ENCODE measurements at regions not wholly inside any gene's neighbourhood (a gene's known extent, or its start where the extent isn't known, plus 50 kb on each side); places are given as distances from the start of the nearest gene placed in this dataset.
A peak's percentile ranks its signal among the peaks of the same experiment; 100 is the strongest.

GRCh38 chr1:232445361-232446106 is 184.4 kb downstream of the SIPA1L2 start:
- TF ChIP-seq CTCF (IDR thresholded peaks at IDR 0.05 in 8 of 11, conservative IDR thresholded peaks at IDR 0.05 in 3 of 11) (no peak), POLR2A (IDR thresholded peaks at IDR 0.05) (no peak), POLR2AphosphoS5 (IDR thresholded peaks at IDR 0.05) (peak in 1 of 3 donors; percentile 56)
